Astrocyte (in vitro differentiated cells and primary cell): ENCODE measurements at regions not wholly inside any gene's neighbourhood (a gene's known extent, or its start where the extent isn't known, plus 50 kb on each side); places are given as distances from the start of the nearest gene placed in this dataset.
A peak's percentile ranks its signal among the peaks of the same experiment; 100 is the strongest.

ENCODE experiments used
- DNase-seq: peaks from one replicate; pipeline ENCODE4 v3.0.0-alpha.2; 2010; ENCODE audit warnings: low read depth
- FAIRE-seq: peaks from 2 replicates; lab custom pipeline; 2011; peaks lifted over from hg19 to GRCh38; lab: Jason Lieb, UNC
- H2AFZ ChIP-seq: 2 replicates; pipeline ENCODE4 v1.6.0; 2012; ENCODE audit warnings: low read depth, low read length, inconsistent platforms
- H3K27ac ChIP-seq: 2 replicates; pipeline ENCODE4 v1.5.1; 2011; ENCODE audit warnings: low read depth, low read length, inconsistent platforms
- H3K27me3 ChIP-seq: 2 replicates; pipeline ENCODE4 v1.6.0; 2011; ENCODE audit warnings: low read length, inconsistent platforms; ENCODE audit not compliant: insufficient read depth
- H3K36me3 ChIP-seq: 2 replicates; pipeline ENCODE4 v1.5.1; 2011; ENCODE audit warnings: low read length, inconsistent platforms; ENCODE audit not compliant: insufficient read depth
- H3K4me1 ChIP-seq: 2 replicates; pipeline ENCODE4 v1.5.1; 2011; ENCODE audit warnings: low read length, inconsistent platforms; ENCODE audit not compliant: insufficient read depth
- H3K4me2 ChIP-seq: 2 replicates; pipeline ENCODE4 v1.6.0; 2012; ENCODE audit warnings: low read length, inconsistent platforms
- H3K4me3 ChIP-seq: 2 replicates; pipeline ENCODE4 v1.5.1; 2011; ENCODE audit warnings: low read depth, mild to moderate bottlenecking, low read length, inconsistent platforms; ENCODE audit not compliant: insufficient read depth
- H3K79me2 ChIP-seq: 2 replicates; pipeline ENCODE4 v1.6.0; 2012; ENCODE audit warnings: mild to moderate bottlenecking, low read length, inconsistent platforms; ENCODE audit not compliant: insufficient read depth
- H3K9ac ChIP-seq: 2 replicates; pipeline ENCODE4 v1.6.0; 2012; ENCODE audit warnings: mild to moderate bottlenecking, low read length, inconsistent platforms
- H3K9me3 ChIP-seq: 2 replicates; pipeline ENCODE4 v1.5.1; 2012; ENCODE audit warnings: low read depth, mild to moderate bottlenecking, low read length, inconsistent platforms; ENCODE audit not compliant: insufficient read depth
- H4K20me1 ChIP-seq: 2 replicates; pipeline ENCODE4 v1.6.0; 2012; ENCODE audit warnings: low read length, inconsistent platforms; ENCODE audit not compliant: insufficient read depth
- H3K27ac Mint-ChIP-seq: one replicate; pipeline ENCODE4 v1.8.0; 2021; ENCODE audit warnings: mild to moderate bottlenecking, mixed read lengths; ENCODE audit not compliant: unreplicated experiment
- H3K27me3 Mint-ChIP-seq: one replicate; pipeline ENCODE4 v1.8.0; 2021; ENCODE audit warnings: low read depth, mixed read lengths; ENCODE audit not compliant: unreplicated experiment
- H3K36me3 Mint-ChIP-seq: one replicate; pipeline ENCODE4 v1.8.0; 2021; ENCODE audit warnings: low read depth, mixed read lengths; ENCODE audit not compliant: unreplicated experiment
- H3K4me1 Mint-ChIP-seq: one replicate; pipeline ENCODE4 v1.8.0; 2021; ENCODE audit warnings: low read depth, mixed read lengths; ENCODE audit not compliant: unreplicated experiment
- H3K4me3 Mint-ChIP-seq: one replicate; pipeline ENCODE4 v1.8.0; 2021; ENCODE audit warnings: mild to moderate bottlenecking, moderate library complexity, mixed read lengths; ENCODE audit not compliant: unreplicated experiment
- H3K9me3 Mint-ChIP-seq: one replicate; pipeline ENCODE4 v1.8.0; 2021; ENCODE audit warnings: mild to moderate bottlenecking, mixed read lengths; ENCODE audit not compliant: unreplicated experiment
- CTCF ChIP-seq: IDR thresholded peaks from 2 replicates; pipeline ENCODE4 v1.5.1; 2011; ENCODE audit warnings: low read depth, mild to moderate bottlenecking, inconsistent platforms, low read length, moderate library complexity; ENCODE audit not compliant: insufficient read depth
- EZH2 ChIP-seq: IDR thresholded peaks from 2 replicates; pipeline ENCODE4 v1.6.1; 2012; ENCODE audit warnings: mild to moderate bottlenecking, low read length, inconsistent platforms; ENCODE audit not compliant: insufficient read depth

GRCh38 chr13:61045251-61045650 is 370.4 kb downstream of the PCDH20 start:
- H3K79me2 ChIP-seq, result no peaks in the 10 kb centered on the region
- no peaks in the 10 kb centered on the region for H3K36me3 ChIP-seq
- Mint-ChIP-seq H3K27ac (no peak overlapping the region), H3K4me1 (no peaks in the 10 kb centered on the region), H3K27me3 (no peaks in the 10 kb centered on the region), H3K36me3 (no peaks in the 10 kb centered on the region), H3K4me3 (no peak overlapping the region), H3K9me3 (no peaks in the 10 kb centered on the region)
- DNase-seq (no peak), FAIRE-seq (no peak)
- H3K27me3 ChIP-seq, result no peaks in the 10 kb centered on the region
- H4K20me1 ChIP-seq, result no peaks in the 10 kb centered on the region
- H3K4me3 ChIP-seq, result no peak overlapping the region
- no peaks in the 10 kb centered on the region for H3K4me1 ChIP-seq
- no peak overlapping the region for H3K4me2 ChIP-seq
- H2AFZ ChIP-seq, result no peak overlapping the region
- TF ChIP-seq CTCF (no peak), EZH2 (no peak)
- no peaks in the 10 kb centered on the region for H3K9me3 ChIP-seq
- H3K27ac ChIP-seq, result no peak overlapping the region
- no peak overlapping the region for H3K9ac ChIP-seq

GRCh38 chr13:61040181-61040580 is 375.5 kb downstream of the PCDH20 start:
- Mint-ChIP-seq H3K27ac (no peak overlapping the region), H3K9me3 (no peaks in the 10 kb centered on the region), H3K4me1 (no peaks in the 10 kb centered on the region), H3K4me3 (no peak overlapping the region), H3K27me3 (no peaks in the 10 kb centered on the region), H3K36me3 (no peaks in the 10 kb centered on the region)
- Histone ChIP-seq H4K20me1 (no peaks in the 10 kb centered on the region), H3K4me3 (no peak overlapping the region), H2AFZ (no peak overlapping the region), H3K79me2 (no peaks in the 10 kb centered on the region), H3K9me3 (no peaks in the 10 kb centered on the region), H3K27me3 (no peaks in the 10 kb centered on the region), H3K27ac (no peak overlapping the region), H3K4me1 (no peaks in the 10 kb centered on the region), H3K36me3 (no peaks in the 10 kb centered on the region), H3K4me2 (no peak overlapping the region), H3K9ac (no peak overlapping the region)
- FAIRE-seq, result no peak
- DNase-seq, result peak; percentile 57
- TF ChIP-seq EZH2 (no peak), CTCF (no peak)

GRCh38 chr13:61039302-61039701 is 376.3 kb downstream of the PCDH20 start:
- no peaks in the 10 kb centered on the region for H3K4me1 Mint-ChIP-seq
- Histone ChIP-seq H3K36me3 (no peaks in the 10 kb centered on the region), H3K79me2 (no peaks in the 10 kb centered on the region), H3K9ac (no peak overlapping the region), H3K4me2 (no peak overlapping the region), H3K27ac (no peak overlapping the region), H4K20me1 (no peaks in the 10 kb centered on the region), H3K4me1 (no peaks in the 10 kb centered on the region), H3K27me3 (no peaks in the 10 kb centered on the region), H3K9me3 (no peaks in the 10 kb centered on the region), H2AFZ (peak overlapping the region; percentile 10), H3K4me3 (no peak overlapping the region)
- TF ChIP-seq EZH2 (no peak), CTCF (no peak)
- no peaks in the 10 kb centered on the region for H3K9me3 Mint-ChIP-seq
- no peak overlapping the region for H3K4me3 Mint-ChIP-seq
- DNase-seq (no peak), FAIRE-seq (no peak)
- H3K36me3 Mint-ChIP-seq, result no peaks in the 10 kb centered on the region
- H3K27ac Mint-ChIP-seq, result no peak overlapping the region
- H3K27me3 Mint-ChIP-seq, result no peaks in the 10 kb centered on the region
